ENCODE measurements at regions not wholly inside any gene's neighbourhood (a gene's known extent, or its start where the extent isn't known, plus 50 kb on each side); places are given as distances from the start of the nearest gene placed in this dataset.

GRCh38 chr3:72318504-72319193, 529.6 kb downstream of the SHQ1 start:
- WGBS (ENCODE audit: insufficient coverage), result 53% methylated on average over 10 of the region's 12 CpGs
- Histone ChIP-seq H3K27ac (ENCODE audit: low read length) (no peak overlapping the region), H3K9me3 (replicated peaks; ENCODE audit: control insufficient read depth, low read depth, low read length) (peaks cover 3% of the 10 kb centered on the region), H3K4me1 (ENCODE audit: control insufficient read depth, insufficient read depth, low read length) (peaks cover 14% of the 10 kb centered on the region), H3K4me3 (ENCODE audit: low read length) (no peak overlapping the region), H3K27me3 (ENCODE audit: control insufficient read depth, insufficient read depth, low read length) (peaks cover 4% of the 10 kb centered on the region), H3K36me3 (ENCODE audit: control insufficient read depth, insufficient read depth, low read length) (no peaks in the 10 kb centered on the region)
- DNase-seq, result no peak

GRCh38 chr3:72317491-72317890, 530.8 kb downstream of the SHQ1 start:
- Histone ChIP-seq H3K36me3 (ENCODE audit: control insufficient read depth, insufficient read depth, low read length) (no peaks in the 10 kb centered on the region), H3K27ac (ENCODE audit: low read length) (no peak overlapping the region), H3K4me3 (ENCODE audit: low read length) (no peak overlapping the region), H3K27me3 (ENCODE audit: control insufficient read depth, insufficient read depth, low read length) (peaks cover 4% of the 10 kb centered on the region), H3K4me1 (ENCODE audit: control insufficient read depth, insufficient read depth, low read length) (peaks cover 14% of the 10 kb centered on the region), H3K9me3 (replicated peaks; ENCODE audit: control insufficient read depth, low read depth, low read length) (peaks cover 3% of the 10 kb centered on the region)
- WGBS (ENCODE audit: insufficient coverage), result 81% methylated on average over 4 of the region's 7 CpGs
- DNase-seq, result no peak

- Histone ChIP-seq H3K27ac (ENCODE audit: low read length) (no peak overlapping the region), H3K36me3 (ENCODE audit: control insufficient read depth, insufficient read depth, low read length) (no peaks in the 10 kb centered on the region), H3K4me3 (ENCODE audit: low read length) (no peak overlapping the region), H3K9me3 (replicated peaks; ENCODE audit: control insufficient read depth, low read depth, low read length) (peaks cover 3% of the 10 kb centered on the region), H3K4me1 (ENCODE audit: control insufficient read depth, insufficient read depth, low read length) (peaks cover 14% of the 10 kb centered on the region), H3K27me3 (ENCODE audit: control insufficient read depth, insufficient read depth, low read length) (peaks cover 4% of the 10 kb centered on the region)
- WGBS (ENCODE audit: insufficient coverage), result 77% methylated on average over 7 of the region's 13 CpGs
- DNase-seq, result no peak
Observed at GRCh38 chr3:72316501-72317279, 531.6 kb downstream of the SHQ1 start.

- Histone ChIP-seq H3K27ac (ENCODE audit: low read length) (no peak overlapping the region), H3K9me3 (replicated peaks; ENCODE audit: control insufficient read depth, low read depth, low read length) (no peaks in the 10 kb centered on the region), H3K4me1 (ENCODE audit: control insufficient read depth, insufficient read depth, low read length) (peaks cover 13% of the 10 kb centered on the region), H3K4me3 (ENCODE audit: low read length) (no peak overlapping the region), H3K27me3 (ENCODE audit: control insufficient read depth, insufficient read depth, low read length) (peaks cover 7% of the 10 kb centered on the region), H3K36me3 (ENCODE audit: control insufficient read depth, insufficient read depth, low read length) (no peaks in the 10 kb centered on the region)
- no CpG with 5 or more reads among the region's 1 CpG for WGBS (ENCODE audit: insufficient coverage)
- no peak for DNase-seq
Observed at GRCh38 chr3:72313308-72313707, 528.4 kb upstream of the PROK2 start.

- peaks cover 12% of the 10 kb centered on the region for H3K4me1 ChIP-seq (ENCODE audit: control insufficient read depth, insufficient read depth, low read length)
- DNase-seq, result no peak
- peaks cover 8% of the 10 kb centered on the region for H3K27me3 ChIP-seq (ENCODE audit: control insufficient read depth, insufficient read depth, low read length)
- no peak overlapping the region for H3K4me3 ChIP-seq (ENCODE audit: low read length)
- no peak overlapping the region for H3K27ac ChIP-seq (ENCODE audit: low read length)
- H3K36me3 ChIP-seq (ENCODE audit: control insufficient read depth, insufficient read depth, low read length), result no peaks in the 10 kb centered on the region
- H3K9me3 ChIP-seq (replicated peaks; ENCODE audit: control insufficient read depth, low read depth, low read length), result no peaks in the 10 kb centered on the region
- 80% methylated on average over 2 of the region's 6 CpGs for WGBS (ENCODE audit: insufficient coverage)
Observed at GRCh38 chr3:72312339-72312738, 527.4 kb upstream of the PROK2 start.

- no peak for DNase-seq
- no peaks in the 10 kb centered on the region for H3K9me3 ChIP-seq (replicated peaks; ENCODE audit: control insufficient read depth, low read depth, low read length)
- peaks cover 13% of the 10 kb centered on the region for H3K4me1 ChIP-seq (ENCODE audit: control insufficient read depth, insufficient read depth, low read length)
- no peak overlapping the region for H3K4me3 ChIP-seq (ENCODE audit: low read length)
- H3K27me3 ChIP-seq (ENCODE audit: control insufficient read depth, insufficient read depth, low read length), result peaks cover 11% of the 10 kb centered on the region
- WGBS (ENCODE audit: insufficient coverage), result 91% methylated on average over 3 of the region's 7 CpGs
- H3K27ac ChIP-seq (ENCODE audit: low read length), result no peak overlapping the region
- no peaks in the 10 kb centered on the region for H3K36me3 ChIP-seq (ENCODE audit: control insufficient read depth, insufficient read depth, low read length)
Observed at GRCh38 chr3:72311425-72311824, 526.5 kb upstream of the PROK2 start.

- H3K27ac ChIP-seq (ENCODE audit: low read length), result peak overlapping the region; percentile 35
- DNase-seq, result peak; percentile 74
- 32% methylated on average over 7 of the region's 20 CpGs for WGBS (ENCODE audit: insufficient coverage)
- H3K27me3 ChIP-seq (ENCODE audit: control insufficient read depth, insufficient read depth, low read length), result peaks cover 11% of the 10 kb centered on the region
- H3K4me3 ChIP-seq (ENCODE audit: low read length), result no peak overlapping the region
- H3K36me3 ChIP-seq (ENCODE audit: control insufficient read depth, insufficient read depth, low read length), result no peaks in the 10 kb centered on the region
- peaks cover 13% of the 10 kb centered on the region for H3K4me1 ChIP-seq (ENCODE audit: control insufficient read depth, insufficient read depth, low read length)
- H3K9me3 ChIP-seq (replicated peaks; ENCODE audit: control insufficient read depth, low read depth, low read length), result no peaks in the 10 kb centered on the region
Observed at GRCh38 chr3:72310419-72311380, 525.8 kb upstream of the PROK2 start.

- H3K4me1 ChIP-seq (ENCODE audit: control insufficient read depth, insufficient read depth, low read length), result peaks cover 13% of the 10 kb centered on the region
- no peak overlapping the region for H3K4me3 ChIP-seq (ENCODE audit: low read length)
- peaks cover 18% of the 10 kb centered on the region for H3K27me3 ChIP-seq (ENCODE audit: control insufficient read depth, insufficient read depth, low read length)
- H3K36me3 ChIP-seq (ENCODE audit: control insufficient read depth, insufficient read depth, low read length), result no peaks in the 10 kb centered on the region
- no peak for DNase-seq
- 69% methylated on average over 3 of the region's 11 CpGs for WGBS (ENCODE audit: insufficient coverage)
- peak overlapping the region; percentile 35 for H3K27ac ChIP-seq (ENCODE audit: low read length)
- no peaks in the 10 kb centered on the region for H3K9me3 ChIP-seq (replicated peaks; ENCODE audit: control insufficient read depth, low read depth, low read length)
Observed at GRCh38 chr3:72309661-72310418, 524.9 kb upstream of the PROK2 start.

- no peak for DNase-seq
- H3K4me3 ChIP-seq (ENCODE audit: low read length), result no peak overlapping the region
- H3K27me3 ChIP-seq (ENCODE audit: control insufficient read depth, insufficient read depth, low read length), result peaks cover 23% of the 10 kb centered on the region
- no peak overlapping the region for H3K27ac ChIP-seq (ENCODE audit: low read length)
- H3K36me3 ChIP-seq (ENCODE audit: control insufficient read depth, insufficient read depth, low read length), result no peaks in the 10 kb centered on the region
- no peaks in the 10 kb centered on the region for H3K9me3 ChIP-seq (replicated peaks; ENCODE audit: control insufficient read depth, low read depth, low read length)
- 70% methylated on average over 2 of the region's 2 CpGs for WGBS (ENCODE audit: insufficient coverage)
- H3K4me1 ChIP-seq (ENCODE audit: control insufficient read depth, insufficient read depth, low read length), result peaks cover 18% of the 10 kb centered on the region
Observed at GRCh38 chr3:72308641-72309040, 523.7 kb upstream of the PROK2 start.

Measured in muscle of leg (tissue), 3 donors.